RPMI7951 (cell line): ENCODE measurements at regions not wholly inside any gene's neighbourhood (a gene's known extent, or its start where the extent isn't known, plus 50 kb on each side); places are given as distances from the start of the nearest gene placed in this dataset.

Experiments
- DNase-seq: peaks from one replicate; pipeline ENCODE4 v3.0.0-alpha.2; 2012; ENCODE audit warnings: low read depth

DNA sequence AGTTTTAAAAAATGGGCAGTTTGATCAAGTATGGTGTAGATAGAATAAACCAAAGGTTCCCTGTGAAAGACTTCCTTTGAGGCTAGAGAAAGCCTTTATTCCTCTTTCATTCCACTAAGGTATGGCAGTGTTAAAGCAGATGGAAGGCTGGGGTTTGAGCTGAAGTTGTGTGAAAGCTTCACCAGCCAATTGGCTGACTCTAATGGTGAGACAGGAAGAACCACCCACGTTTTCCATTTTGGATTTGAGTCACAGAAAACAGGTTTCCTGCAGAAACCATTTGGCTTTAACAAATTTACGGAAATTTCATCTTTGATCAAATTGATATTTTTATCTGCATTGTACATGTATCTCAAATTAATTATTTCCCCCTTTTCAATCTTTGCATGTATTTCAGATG is 455.0 kb downstream of the PCNX1 start:
- DNase-seq, result no peak

DNA sequence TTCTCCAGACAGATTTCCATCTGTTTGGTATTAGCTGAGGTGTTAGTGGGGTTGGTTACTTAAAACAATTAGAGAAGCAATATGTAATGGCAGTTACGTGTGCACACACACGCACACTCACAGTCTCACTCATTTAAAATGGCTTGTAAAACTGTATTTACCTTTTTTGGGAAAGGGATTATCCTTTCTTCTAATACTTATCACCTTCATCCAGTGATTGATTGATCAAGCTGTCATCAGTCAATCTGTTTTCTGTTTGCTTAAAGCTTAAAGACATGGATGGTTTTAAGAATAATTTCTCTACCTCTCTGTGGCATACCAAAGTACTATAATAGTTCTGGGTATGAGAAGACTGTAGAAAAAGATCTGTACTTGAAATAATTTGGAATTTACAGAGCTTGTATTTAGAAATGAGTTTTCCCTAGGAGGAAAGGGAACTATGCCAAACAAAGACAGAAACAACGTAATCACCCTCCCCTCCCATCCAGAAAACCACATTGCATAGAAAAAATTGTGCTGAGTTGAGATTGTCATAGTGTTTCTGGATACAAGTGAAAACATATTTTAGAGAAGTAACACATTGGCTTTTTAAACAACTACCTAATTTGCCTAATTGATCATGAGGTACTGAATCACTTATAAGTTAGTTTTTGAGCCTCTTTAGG is 455.8 kb downstream of the PCNX1 start:
- peak; percentile 21 for DNase-seq

DNA sequence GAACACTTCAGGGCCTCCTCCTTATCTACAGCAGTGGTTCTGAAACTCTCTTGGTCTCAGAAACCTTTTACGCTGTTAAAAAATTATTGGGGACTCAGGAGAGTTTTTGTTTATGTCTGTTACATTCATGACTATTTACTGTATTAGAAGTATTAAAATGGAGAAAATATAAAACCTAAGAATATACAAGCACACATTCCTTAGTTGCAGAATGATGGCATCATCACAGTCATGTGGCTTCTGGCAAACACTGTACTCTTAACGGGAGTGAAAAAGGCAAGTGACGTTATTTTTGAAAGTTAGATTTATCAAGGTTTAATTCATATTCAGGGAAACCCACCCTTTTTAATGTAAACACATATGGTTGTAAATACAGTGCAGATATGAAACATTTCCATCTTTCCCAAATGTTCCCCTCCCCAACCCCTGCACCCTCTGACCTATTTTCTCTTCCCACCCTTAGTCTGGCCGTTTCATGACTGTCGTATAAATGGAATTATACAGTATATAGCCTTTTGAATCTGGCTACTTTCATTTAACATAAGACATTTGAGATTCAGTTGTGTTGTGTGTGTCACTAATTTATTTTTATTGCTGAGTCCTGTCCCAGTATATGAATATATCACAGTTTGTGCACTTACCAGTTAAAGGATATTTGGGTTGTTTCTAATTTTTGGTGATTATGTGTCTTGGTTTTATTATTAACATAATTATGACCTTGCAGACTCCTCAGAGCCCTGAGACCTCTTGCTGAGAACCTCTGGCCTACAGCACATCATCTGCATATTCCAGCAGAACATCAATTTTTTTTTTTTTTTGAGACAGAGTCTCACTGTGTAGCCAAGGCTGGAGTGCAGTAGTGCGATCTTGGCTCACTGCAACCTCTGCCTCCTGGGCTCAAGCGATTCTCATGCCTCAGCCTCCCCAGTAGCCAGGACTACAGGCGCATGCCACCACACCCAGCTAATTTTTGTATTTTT is 457.0 kb downstream of the PCNX1 start:
- no peak for DNase-seq

GRCh38 chr14:71365361-71365760 is 458.1 kb downstream of the PCNX1 start:
- DNase-seq, result peak; percentile 40

DNA sequence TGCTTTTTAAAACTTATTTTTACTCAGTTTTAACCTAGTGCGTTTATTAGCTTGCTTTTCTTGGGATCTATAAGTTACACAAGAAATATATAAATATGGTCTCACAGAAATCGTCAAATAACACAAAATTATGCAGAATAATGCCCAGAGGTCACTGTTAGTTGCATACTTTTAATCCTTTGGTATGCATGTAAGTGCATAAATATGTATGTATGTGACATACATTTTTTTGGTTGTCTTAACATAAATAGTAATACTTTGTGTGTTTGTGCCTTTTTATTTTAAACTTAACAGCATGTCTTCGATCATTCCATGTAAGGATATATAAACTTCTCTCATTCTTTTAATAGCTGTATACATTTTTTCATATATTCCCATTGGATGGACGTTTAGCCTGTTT is 459.6 kb downstream of the PCNX1 start:
- DNase-seq, result no peak

GRCh38 chr14:71371711-71372396 is 464.6 kb downstream of the PCNX1 start:
- peak; percentile 35 for DNase-seq

DNA sequence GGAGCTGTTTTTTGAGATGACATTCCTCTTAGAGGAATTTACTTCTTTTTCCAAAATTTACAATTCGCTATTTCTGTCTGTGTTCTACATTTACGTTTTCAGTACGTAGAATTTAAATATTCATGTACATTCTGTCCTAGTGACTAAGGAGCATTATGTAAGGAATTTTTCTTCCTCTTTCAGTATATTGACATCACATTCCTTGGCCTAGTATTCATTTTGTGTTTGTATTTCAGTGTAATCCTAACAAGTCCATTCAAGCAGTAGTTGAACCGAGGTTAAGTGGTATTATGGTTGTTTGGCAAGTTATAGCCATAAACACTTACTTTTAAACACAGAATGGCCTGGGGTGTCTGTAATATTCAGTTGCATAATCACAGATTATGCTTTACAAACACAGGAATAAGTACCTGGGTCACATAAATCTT is 465.2 kb downstream of the PCNX1 start:
- peak; percentile 16 for DNase-seq

DNA sequence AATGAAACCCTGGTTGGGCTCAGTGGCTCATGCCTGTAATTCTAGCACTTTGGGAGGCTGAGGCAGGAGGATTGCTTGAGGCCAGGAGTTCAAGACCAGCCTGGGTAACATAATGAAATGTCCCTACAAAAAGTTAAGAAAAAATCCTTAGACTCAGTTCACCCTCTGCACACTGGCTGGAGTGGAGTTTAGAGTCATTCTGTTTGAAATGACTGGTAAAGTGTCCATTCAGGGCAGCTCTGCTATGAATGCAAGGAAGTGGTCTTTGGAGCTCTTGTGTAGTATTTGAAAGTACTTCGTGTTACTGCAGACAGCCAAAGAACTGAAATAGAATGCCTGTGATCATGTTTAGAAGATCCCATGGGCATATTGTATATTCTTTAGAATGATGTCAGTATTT is 466.5 kb downstream of the PCNX1 start:
- no peak for DNase-seq

GRCh38 chr14:71374989-71375388 is 467.7 kb downstream of the PCNX1 start:
- no peak for DNase-seq

- DNase-seq, result no peak
Measured at GRCh38 chr14:71377099-71377498, 469.8 kb downstream of the PCNX1 start.

DNA sequence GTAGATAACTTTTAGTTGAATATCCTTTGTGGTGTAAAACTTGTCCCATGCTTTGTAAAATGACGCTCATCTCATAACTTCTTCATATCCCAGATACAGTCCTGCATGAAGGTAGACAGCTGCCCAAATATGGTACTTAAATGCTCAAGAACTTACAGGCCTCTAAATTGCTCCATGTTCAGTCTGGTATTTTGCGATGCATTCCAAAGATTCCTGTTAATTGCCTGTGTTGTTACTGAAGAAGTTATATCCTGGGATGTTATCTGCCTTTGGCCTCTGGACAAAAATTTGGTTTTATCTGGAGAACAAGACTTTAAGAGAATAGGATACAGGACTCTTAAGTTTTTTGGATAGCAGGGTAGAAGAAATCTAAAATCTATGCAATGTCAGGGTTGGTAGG is 473.0 kb downstream of the PCNX1 start:
- peak; percentile 54 for DNase-seq

GRCh38 chr14:71381814-71382213 is 474.6 kb downstream of the PCNX1 start:
- no peak for DNase-seq

GRCh38 chr14:71382315-71382714 is 475.1 kb downstream of the PCNX1 start:
- DNase-seq, result no peak

DNA sequence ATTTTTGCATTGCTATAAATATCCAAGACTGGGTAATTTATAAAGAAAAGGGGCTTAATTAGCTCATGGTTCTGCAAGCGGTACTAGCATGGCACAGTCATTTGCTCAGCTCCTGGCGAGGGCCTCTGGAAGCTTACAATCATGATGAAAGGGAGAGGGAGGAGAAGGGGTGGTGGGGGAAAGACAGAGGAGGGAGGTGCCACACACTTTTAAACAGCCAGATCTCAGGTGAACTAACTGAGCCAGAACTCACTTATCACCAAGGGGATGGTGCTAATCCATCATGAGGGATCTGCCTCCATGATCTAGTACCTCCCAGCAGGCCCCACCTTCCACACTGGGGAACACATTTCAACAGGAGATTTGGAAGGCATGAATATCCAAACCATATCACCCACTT is 476.3 kb downstream of the PCNX1 start:
- DNase-seq, result no peak

- DNase-seq, result no peak
Measured at GRCh38 chr14:71384007-71384845, 477.0 kb downstream of the PCNX1 start.

DNA sequence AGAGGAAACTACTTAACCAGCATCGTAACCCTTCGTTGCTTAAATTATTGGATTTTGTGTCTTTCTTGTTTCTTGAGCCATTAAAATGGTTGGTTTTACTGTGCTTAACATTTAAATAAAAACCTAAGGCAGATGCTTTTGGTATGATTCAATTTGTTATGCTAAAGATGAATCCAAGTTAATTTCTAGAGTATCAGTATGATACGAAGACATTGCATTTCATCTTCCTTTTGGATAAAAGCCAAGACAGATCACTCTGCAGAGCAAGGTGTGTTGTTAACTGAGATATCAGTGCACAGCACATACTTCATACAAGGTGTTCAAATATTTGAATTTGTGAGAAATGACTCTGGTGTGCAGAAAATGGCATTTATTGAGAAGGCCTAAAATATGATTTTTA is 480.5 kb downstream of the PCNX1 start:
- no peak for DNase-seq

DNA sequence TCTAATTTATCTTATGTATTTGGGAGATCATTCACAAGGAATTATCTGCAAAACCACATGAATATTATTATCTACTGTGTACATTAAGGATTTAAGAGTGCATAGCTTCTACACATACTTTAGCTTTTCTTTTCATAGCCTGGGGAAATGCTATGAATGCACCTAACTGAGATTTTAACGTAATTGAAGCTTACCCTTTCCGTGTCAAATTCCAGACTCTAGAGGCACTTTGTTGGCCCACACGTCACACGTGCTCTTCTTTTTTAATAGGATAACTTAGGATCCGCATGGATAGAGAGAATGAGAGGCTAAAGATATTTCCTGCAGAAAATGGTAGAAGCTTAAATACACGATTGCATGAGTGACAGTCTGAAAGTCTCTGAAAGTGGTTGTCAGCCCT is 481.1 kb downstream of the PCNX1 start:
- DNase-seq, result no peak

DNA sequence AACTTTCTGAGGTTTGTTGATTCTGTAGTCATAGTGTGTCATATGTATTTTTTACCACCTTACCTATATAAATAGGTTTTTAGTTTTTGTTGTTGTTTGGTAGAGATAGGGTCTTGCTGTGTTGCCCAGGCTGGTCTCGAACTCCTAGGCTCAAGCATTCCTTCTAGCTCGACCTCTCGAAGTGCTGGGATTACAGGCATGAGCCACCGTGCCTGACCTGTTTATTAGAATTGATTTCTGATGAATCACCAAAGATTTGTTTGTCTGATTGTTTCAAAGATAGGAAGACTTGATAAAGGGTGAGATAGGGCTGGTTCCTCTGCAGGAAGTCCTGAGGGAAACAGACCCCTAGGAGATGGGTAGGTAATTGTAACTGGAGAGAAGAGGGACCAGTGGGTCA is 481.6 kb downstream of the PCNX1 start:
- no peak for DNase-seq

GRCh38 chr14:71394386-71394785 is 487.1 kb downstream of the PCNX1 start:
- DNase-seq, result no peak

DNA sequence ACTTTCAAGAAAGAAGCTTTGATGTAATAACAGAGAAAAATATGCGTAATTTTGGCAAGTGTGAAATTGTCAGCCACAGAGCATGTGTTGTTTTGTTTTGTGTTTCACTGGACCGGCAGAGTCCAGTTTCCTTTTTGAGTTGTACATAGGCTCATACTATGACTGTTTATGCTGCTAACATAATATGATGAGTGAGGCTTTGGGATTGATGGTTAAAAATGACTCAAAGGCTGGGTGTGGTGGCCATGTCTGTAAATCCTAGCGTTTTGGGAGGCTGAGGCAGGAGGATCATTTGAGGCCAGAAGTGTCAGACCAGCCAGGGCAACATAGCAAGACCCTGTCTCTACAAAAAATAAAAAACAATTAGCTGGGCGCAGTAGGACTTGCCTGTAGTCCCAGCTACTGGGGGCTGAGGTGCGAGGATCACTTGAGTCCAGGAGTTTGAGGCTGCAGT is 487.9 kb downstream of the PCNX1 start:
- no peak for DNase-seq

GRCh38 chr14:71395636-71396035 is 488.4 kb downstream of the PCNX1 start:
- DNase-seq, result no peak
